Smooth muscle cell of the brain vasculature (primary cell): ENCODE measurements at regions not wholly inside any gene's neighbourhood (a gene's known extent, or its start where the extent isn't known, plus 50 kb on each side); places are given as distances from the start of the nearest gene placed in this dataset.

Source experiments
- DNase-seq: peaks from one replicate; pipeline ENCODE4 v3.0.0-alpha.2; 2012; ENCODE audit warnings: low read depth, low spot score

DNA sequence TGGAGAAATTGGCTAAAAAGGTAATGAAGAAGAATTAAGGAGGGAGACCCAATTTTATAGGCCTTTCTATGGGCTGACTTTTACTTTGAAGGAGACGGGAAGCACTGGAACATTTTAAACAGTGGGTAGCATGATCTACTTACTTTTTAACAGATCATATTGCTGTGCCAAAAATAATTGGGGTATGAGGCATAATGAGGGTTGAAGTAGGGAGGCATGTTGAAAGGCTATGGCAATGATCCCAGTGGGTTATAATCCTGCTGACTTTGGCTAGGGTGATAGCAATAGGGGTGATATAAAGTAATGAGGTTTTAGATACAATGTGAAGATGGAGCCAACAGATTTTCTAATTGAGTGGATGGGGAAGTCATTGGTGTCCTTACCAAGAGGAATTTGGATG, 73.2 kb downstream of the GPR37 start:
- DNase-seq, result no peak

DNA sequence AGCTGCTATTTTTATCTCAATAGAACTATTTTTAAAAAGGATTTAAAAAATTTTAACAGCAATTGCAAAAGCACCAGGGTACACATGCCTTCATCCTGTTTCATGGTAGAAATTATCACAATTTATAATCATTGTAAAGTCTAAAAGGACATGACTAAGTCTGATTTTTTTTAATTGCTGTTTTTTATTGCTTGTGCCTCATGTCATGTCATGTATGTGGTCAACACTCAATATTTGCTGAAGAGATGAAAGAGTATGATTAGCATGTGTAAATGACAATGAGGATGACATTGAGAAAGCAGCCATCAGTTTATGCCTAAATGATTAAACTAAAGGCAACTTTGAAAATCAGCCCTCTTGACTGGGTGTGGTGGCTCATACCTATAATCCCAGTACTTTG, 74.8 kb downstream of the GPR37 start:
- no peak for DNase-seq

DNA sequence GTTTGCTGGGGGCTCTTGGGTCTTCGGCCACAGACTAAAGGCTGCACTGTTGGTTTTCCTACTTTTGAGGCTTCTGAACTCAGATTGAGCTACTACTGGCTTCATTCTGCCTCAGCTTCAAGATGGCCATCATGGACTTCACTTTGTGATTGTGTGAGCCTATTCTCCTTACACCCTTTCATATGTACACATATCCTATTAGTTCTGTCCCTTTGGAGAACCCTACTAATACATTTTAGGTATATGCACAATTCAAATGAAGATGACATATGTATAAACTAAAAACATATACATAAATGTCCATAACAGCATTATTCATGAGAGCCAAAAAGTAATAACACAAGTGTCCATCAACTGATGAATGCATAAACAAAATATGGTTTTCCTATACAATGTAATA, 75.7 kb downstream of the GPR37 start:
- no peak for DNase-seq

DNA sequence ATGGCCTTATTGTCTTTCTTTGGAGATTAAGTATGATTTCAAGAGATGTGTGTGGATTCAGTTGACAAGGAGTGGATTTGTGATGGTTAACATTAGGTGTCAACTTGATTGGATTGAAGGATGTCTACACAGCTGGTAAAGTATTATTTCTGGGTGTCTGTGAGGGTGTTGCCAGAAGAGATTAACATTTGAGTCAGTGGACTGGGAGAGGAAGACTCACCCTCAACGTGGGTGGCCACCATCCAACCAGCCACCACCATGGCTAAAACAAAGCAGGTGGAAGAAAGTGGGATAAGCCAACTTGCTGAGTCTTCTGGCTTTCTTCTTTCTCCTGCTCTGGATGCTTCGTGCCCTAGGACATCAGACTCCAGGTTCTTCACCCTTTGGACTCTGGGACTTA, 76.1 kb downstream of the GPR37 start:
- no peak for DNase-seq

DNA sequence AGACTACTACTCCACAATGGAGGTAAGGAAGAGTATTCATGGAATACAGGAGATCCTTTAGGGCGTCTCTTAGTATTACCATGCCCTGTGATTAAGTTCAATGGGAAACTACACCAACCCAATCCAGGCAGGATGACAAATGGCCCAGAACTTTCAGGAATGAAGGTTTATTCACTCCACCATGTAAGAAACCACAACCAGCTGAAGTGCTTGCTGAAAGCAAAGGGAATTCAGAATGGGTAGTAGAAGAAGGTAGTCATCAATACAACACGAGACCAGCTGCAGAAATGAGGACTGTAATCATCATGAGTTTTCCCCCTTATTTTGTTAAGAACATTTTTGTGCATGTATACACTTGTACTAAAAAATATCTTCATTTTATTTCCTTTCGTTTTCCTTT, 76.6 kb downstream of the GPR37 start:
- DNase-seq, result no peak

DNA sequence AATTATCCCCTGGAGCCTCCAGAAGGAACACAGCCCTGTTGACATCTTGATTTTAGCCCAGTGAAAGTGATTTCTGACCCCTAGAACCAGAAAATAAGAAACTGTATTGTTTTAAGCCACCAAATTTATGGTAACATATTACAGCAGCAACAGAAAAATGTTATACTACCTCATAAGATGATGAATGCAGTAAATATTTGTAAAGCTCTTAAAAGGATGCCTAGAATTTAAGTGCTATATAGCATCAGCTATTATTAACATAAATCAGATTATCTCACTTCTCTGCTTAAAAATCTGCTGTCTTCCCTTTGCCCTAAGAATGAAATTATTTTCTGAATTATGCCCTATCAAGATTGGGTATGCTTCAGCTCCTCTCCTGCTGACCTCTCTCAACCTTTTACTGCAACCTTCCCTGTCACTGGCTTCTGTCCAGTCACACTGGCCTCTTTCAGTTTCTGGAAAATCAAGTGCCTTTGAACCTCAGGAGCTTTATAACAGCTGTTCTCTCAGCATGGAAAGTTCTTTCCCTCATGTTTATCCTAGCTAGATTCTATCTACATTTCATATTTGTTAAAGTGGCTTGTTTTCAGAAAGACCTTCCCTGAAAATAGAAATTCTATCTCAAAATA, 78.9 kb downstream of the GPR37 start:
- no peak for DNase-seq

DNA sequence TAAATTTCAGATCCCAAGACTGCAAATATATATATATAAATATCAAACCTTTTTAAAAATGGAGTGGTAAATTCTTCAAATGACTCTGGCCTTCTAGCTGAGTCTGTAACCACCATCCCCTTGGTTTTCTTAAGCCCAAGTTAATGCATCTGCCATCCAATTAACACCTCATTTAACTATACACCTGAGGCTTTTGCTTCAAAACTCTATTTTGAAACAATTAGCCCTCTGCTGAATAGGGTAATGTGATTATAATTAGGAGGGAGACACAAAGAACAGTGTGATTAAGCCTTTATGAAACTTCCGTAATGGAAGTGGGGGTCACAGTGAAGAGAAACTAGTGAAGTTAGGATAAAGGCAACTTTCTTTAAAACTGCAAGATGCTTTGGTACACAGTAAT, 83.6 kb downstream of the GPR37 start:
- DNase-seq, result no peak

DNA sequence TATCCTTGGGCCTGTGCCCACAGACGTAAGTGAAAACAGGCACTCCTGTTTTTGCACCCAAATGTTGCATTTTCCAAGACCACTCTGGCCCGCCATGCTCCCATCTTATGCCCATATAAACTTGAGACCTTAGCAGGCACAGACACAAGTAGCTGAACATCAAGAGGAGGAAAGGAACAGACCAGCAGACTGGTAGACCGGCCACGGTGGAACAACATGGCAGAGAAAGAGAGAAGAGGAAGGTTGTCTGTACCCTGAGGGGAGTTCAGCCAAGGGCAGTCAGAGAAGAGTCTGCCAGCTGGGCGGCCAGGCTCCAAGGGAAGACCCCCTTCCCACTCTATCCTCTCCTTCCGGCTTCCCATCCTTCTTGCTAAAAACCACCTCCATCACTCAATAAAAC, 85.3 kb downstream of the GPR37 start:
- no peak for DNase-seq

DNA sequence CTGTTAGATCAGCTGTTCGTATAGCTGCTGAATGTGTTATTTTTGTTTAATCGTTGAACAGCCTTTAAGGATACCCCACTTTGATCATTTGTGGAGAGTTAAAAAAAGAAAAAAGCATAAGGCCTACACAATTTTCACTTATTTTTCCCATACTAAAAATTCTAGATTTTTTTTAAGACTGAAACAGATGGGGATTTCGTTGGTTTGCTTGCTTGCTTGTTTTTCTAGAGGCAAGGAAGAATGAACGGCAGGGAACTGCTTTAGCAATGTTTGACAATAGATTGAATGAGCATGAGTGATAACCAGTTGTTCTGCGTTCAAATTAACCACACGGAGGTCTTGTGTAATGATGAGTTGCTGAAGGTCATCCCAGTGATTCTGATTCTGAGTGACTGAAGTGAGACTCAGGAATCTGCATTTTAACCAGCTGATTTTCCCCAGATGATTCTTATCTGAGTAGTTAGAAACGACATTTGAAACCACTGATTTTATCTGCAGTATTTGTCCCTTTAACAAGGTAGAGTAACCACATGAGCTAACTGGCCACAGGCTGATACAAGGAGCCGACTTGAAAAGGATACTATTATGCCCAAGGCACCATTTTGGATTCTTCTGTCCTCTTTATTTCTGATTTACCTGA, 85.9 kb downstream of the GPR37 start:
- DNase-seq, result no peak

DNA sequence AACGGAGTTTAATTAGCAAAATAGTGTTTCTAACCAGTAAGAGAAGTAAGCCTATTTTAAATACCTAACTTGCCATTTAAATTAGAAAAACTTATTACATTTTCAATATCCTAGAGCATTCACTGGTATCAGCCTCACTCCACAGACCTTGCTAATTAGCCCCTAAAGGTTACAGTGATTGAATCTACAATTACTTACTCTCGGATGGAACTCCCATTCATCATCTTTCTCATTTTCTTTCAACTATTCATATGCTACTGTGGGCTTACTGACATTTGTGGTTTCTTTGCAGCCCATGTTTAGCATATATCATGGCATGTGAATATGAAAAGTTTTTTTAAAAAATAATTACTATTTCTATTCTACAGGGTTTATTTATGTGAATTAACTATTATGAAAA, 86.4 kb downstream of the GPR37 start:
- no peak for DNase-seq

DNA sequence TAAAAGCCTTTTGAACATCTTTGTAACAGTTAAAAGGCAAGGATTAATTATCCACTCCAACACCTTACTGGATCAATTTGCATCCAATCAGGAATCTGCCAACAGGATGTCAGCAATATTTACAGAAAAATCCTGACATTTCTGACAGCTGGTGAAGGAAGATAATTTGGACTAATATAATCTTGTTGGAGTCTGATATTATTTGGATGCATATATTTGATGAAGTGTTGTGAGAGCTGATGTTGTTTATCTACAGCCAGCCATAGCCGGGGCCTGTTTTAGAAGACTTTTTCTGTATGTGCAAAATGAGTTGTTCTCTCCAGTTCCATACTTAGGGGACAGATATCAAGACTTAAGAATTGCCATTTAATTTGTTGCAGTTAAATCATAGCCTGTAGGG, 91.1 kb downstream of the GPR37 start:
- DNase-seq, result no peak

DNA sequence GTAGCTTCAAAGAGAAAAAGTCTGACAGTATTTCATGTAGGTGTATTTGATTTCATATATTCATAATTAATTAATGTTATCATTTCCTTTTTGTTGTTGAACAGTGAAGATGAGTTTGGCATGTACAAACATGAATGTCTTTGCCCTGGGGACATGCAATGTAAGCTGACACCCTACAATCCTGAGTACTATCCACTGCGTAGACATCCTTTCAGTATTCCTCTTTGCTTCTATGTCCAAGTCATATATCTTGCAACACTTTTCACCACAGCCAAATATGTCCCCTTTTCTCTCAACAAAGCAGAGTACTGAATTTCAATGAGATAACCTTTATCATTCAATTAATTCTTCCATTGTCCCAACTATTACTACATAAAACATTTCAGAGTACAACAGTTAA, 93.6 kb downstream of the GPR37 start:
- no peak for DNase-seq

DNA sequence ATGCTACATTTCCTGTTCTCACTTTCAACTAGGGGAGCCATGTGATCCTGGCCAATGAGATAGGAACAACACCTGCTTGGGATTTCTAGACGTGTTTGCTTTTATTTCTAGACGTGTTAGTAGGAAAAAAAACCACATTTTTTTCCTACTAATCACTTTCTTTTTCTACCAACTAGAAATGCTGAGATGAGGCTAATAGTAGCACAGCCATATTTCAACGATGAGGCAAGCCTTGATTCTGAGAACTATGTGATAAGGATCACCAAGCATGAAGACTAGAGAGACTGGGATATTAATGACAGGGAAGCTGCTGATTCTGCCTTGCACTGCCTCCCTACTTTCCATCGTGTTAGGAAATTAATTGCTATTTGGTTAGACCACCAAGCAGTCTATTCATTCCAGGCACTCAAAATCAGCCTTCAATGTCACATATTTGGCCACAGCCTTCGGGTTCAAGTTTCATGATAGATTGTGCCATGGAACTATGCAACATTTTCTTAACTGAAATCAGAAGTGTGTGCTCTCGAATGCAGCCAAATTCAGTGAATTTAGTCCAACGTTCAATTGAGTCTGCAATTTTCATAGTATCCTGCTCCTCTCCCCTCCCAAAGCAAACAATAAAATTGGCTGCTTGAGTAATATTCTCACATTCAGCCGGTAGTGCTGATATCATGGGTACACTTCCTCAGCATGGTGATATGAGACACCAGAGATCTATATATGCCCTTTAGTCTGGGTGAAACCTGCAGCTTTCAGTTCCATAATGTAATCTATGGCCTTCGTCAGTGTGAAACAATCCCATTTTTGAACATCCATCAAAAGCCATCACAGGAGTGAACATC, 98.1 kb downstream of the GPR37 start:
- no peak for DNase-seq

DNA sequence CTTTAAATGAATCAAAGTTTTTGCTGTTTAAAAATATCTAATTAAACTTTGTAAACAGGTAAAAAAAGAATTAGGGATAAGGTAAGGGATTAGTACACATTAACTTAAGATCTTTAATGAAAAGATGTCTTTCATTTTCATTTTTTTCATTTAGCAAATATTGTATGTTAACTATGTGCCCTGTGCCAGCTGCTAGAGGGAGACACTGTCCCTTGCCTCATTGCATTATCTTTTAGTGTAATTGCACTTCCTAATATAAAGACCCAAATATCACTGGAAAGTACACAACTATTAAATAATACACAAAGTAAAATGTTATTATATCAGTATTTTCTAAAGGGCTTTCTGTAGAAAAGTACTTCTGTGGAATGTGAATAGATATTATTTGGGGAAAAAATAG, 102.7 kb downstream of the GPR37 start:
- DNase-seq, result no peak

DNA sequence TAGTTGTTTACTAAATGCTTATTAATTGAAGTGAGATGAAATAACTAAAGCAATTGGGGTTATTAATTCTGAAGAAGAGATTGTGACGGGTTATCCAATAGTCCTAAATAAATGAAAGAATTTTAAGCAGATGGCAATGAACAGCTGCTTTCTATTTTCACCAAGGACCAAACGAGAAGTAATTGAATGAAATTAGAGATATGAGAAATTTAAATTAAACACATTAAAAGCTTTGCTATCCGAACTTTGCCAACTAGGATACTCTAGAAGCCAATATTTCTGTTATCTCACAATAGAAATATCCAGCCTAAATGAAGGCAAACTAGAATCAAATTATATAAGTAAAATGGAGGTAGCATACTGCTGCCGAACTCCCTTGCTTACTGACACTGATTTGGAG, 103.2 kb downstream of the GPR37 start:
- DNase-seq, result no peak

DNA sequence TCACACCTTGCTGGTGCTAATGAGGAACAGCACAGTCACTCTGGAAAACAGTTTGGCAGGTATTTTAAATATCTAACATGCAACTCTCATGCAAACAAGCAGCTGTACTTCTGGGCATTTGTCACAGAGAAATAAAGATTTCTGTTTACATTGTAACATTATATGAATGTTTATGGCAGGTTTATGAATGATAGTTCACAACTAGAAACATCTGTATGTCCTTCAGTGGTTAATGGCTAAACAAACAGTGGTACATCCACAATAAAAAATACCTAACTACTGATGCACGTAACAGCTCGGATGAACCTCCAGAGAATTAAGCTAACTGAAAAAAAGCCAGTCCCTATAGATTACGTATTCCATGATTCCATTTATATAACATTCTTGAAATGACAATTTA, 109.6 kb downstream of the GPR37 start:
- DNase-seq, result no peak

DNA sequence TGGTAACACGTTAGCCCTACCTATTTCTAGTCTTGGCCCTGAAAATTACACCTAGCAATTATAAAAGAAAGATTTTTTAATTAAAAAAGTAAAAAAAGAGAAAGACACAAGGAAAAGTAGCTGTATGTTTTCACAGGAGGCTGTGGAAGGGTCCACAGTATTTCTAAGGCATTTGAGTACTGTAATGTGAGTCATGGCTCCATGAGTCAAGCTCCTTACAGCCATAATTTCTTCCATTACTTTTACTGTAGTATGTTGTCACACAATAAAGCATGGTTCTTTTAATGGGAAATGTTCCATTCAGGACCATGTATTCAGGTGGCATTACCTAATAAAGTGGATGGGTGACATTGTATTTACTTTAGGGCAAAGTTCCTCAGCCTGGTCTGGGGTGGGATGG, 113.4 kb downstream of the GPR37 start:
- no peak for DNase-seq

DNA sequence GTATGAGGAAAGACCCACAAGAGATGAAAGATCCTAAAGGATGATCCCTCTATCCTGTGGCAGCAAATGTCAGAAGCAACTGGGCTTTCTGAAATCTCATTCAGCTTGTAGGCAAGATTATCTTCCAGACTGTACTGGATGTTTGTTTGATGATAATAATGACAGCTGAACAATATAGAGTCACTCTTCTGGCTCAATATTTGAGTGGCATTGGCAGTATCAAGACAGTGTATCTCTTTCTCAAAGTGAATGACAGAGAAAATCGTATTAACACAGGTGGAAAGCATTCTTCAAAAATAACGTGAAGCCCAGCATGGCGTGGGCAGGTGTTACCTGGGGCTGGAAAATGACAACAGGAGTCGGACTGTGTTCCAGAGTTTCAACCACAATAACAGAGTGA, 114.5 kb downstream of the GPR37 start:
- no peak for DNase-seq

DNA sequence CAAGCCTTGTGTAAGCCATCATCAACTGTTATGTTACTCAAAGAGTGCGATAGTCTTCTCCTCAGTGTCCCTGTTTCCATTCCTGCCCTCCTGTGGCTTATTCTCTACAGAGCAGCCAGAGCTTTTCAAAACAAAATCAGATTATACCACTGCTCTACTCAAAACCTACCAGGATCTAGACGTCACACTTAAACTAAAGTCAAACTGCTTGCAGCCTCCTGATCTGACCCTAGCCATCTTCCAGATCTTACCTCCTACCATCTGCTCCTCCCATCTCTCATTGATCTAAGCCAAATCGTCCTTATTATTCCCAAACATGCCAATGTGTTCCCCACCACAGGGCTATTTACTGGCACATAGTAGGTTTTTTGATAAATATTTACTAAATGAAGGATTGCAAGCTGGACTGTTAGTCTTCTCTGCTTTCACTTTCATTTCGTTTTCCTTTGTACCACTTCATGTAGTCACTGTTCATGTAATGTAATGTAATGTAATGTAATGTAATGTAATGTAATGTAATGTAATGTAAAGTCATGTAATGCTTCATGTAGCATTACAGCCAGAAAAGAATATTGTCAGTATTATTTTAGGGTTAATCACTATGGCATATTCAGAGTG, 116.1 kb downstream of the GPR37 start:
- DNase-seq, result no peak

DNA sequence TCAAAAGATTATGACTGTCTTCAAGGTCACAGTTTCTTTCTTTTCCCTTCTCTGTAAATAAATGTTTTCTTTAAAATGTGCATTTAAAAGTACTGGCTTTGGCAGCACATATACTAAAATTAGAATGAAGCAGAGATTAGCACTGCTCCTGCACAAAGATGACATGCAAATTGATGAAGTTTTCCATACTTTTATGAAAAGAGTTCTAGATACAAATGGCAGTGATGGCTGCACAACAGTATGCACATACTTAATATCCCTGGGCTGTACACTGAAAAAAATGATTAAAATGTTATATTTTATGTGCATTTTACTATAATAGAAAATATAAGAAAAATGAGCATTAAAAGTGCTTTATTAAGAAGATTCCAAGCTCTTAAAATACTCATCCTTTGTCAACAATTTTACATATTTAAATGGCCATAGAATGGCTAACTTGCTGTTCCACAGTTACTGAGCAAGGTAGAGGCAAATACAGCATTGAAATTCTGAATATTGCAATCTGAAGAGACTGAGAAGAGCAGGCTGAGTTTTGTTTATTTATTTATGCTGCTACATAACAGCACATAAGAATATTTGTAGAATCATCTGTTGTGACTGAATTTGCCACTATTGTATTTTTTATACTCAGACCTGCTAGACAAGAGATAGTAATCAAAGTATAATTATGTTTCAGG, 117.8 kb downstream of the GPR37 start:
- DNase-seq, result no peak

DNA sequence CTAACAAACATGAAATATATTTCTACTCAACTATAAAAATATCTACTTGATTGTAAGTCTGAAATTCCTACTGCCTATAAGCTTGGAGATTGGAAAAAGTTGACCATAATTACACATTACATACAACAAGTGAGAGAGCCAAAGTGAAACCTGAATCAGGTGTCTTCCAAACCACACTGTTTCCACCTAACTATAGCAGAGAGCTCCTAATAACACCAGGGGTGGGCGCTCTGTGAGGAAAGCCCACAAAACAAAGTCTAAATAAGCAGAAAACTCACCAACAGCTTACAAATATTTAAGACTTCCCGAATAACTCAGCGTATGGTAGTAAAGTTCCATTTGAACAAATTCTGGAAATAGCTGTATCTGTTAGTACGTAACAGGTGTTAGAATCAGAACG, 119.9 kb downstream of the GPR37 start:
- no peak for DNase-seq

DNA sequence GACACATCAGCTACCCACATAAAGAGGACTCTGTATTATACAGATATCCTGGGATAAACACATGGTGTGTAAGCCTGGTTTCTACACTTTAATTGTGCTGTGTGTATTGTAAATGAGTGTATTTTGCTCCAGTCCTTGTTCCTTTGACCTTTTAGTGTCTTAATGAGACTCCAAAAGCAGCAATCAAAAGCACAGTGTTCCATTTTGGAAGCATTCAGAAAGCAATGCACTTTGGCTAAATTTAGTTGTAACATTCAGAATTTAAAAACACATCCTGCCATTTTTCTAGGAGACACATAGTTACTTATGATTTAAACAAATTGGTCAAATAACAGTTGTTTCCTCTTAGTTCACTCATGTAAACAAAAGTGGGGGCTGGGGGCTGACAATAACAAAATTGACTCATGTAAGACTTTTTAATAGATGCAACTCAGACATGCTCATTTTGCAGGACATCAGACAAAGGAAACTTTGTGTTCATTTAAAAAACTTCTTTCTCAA, 122.2 kb downstream of the GPR37 start:
- DNase-seq, result no peak
